ENCODE measurements at regions not wholly inside any gene's neighbourhood (a gene's known extent, or its start where the extent isn't known, plus 50 kb on each side); places are given as distances from the start of the nearest gene placed in this dataset.

- TF ChIP-seq FOS (IDR thresholded peaks at IDR 0.05; ENCODE audit: borderline replicate concordance, extremely low read depth, insufficient read length) = no peak
- no peak for TF ChIP-seq RCOR1 (conservative IDR thresholded peaks at IDR 0.05; ENCODE audit: low read depth, low read length)
- no peak for TF ChIP-seq ZBED1 (IDR thresholded peaks at IDR 0.05; ENCODE audit: borderline replicate concordance)
- no peak for TF ChIP-seq SIN3A (IDR thresholded peaks at IDR 0.05; ENCODE audit: low read depth, low read length)
- TF ChIP-seq CTCF (IDR thresholded peaks at IDR 0.05 in 2 of 3, conservative IDR thresholded peaks at IDR 0.05 in 1 of 3; ENCODE audit: control insufficient read depth in 2 of 3, extremely low read depth in 1 of 3, insufficient read depth in 1 of 3, low read depth in 3 of 3, low read length in 3 of 3) = no peak
- no peak for TF ChIP-seq POLR2AphosphoS2 (IDR thresholded peaks at IDR 0.05; ENCODE audit: low read depth, low read length)
- no peak for TF ChIP-seq CBX3 (IDR thresholded peaks at IDR 0.05; ENCODE audit: borderline replicate concordance, low read depth)
- 0 out of 2 replicates have a peak, but pooled peaks have one; percentile 10 for TF ChIP-seq PAX5 (IDR thresholded peaks at IDR 0.05; ENCODE audit: borderline replicate concordance, low read depth, low read length)
- TF ChIP-seq MYC (IDR thresholded peaks at IDR 0.05; ENCODE audit: insufficient read depth, insufficient read length, insufficient replicate concordance, low read length, severe bottlenecking) = no peak
- no peak for TF ChIP-seq NR2C1 (IDR thresholded peaks at IDR 0.05)
- TF ChIP-seq IRF4 (IDR thresholded peaks at IDR 0.05; ENCODE audit: low read depth, low read length) = peak; percentile 25; the same call in 1 of the 2 replicates
- TF ChIP-seq ZBTB40 (IDR thresholded peaks at IDR 0.05; ENCODE audit: borderline replicate concordance) = no peak
- no peak for TF ChIP-seq BCL11A (IDR thresholded peaks at IDR 0.05; ENCODE audit: low read depth, low read length)
- no peak for TF ChIP-seq STAT1 (conservative IDR thresholded peaks at IDR 0.05)
- no peak for TF ChIP-seq PKNOX1 (IDR thresholded peaks at IDR 0.05)
- TF ChIP-seq DPF2 (IDR thresholded peaks at IDR 0.05) = 0 out of 2 replicates have a peak, but pooled peaks have one; percentile 60
- no peak for TF ChIP-seq ZNF384 (IDR thresholded peaks at IDR 0.05; ENCODE audit: borderline replicate concordance, low read depth, low read length)
- no peak for TF ChIP-seq POU2F2 (IDR thresholded peaks at IDR 0.05; ENCODE audit: borderline replicate concordance, low read depth, low read length)
- TF ChIP-seq NR2C2 (IDR thresholded peaks at IDR 0.05; ENCODE audit: borderline replicate concordance, control insufficient read depth, insufficient read length, low read depth) = no peak
- TF ChIP-seq GABPA (IDR thresholded peaks at IDR 0.05; ENCODE audit: low read depth) = no peak
These were observed 156.8 kb upstream of the BCL6 start (continued) for GRCh38 chr3:187902041-187902471.
